MM.1S (cell line): ENCODE measurements at regions not wholly inside any gene's neighbourhood (a gene's known extent, or its start where the extent isn't known, plus 50 kb on each side); places are given as distances from the start of the nearest gene placed in this dataset.

Source experiments
- CTCF ChIP-seq: fragments of 300-600 bp; sonication (generic); IDR thresholded peaks from 2 replicates; pipeline ENCODE4 v1.5.1; 2016; ENCODE audit warnings: antibody characterized with exemption, low read length, mixed read lengths
- EZH2 ChIP-seq: fragments of 300-600 bp; sonication (generic); optimal IDR thresholded peaks from 2 replicates; pipeline ENCODE3; 2017; ENCODE audit warnings: low read depth, mild to moderate bottlenecking, antibody characterized with exemption, low read length, mixed read lengths
- EZH2phosphoT487 ChIP-seq: fragments of 300-600 bp; sonication (generic); IDR thresholded peaks from 2 replicates; pipeline ENCODE4 v1.6.1; 2018; ENCODE audit warnings: antibody characterized with exemption, low read length

- no peak for TF ChIP-seq CTCF
- no peak for TF ChIP-seq EZH2
- no peak for TF ChIP-seq EZH2phosphoT487
Observed at GRCh38 chr1:230542054-230542453, 100.2 kb upstream of the COG2 start.
